Activated B cell treated with CpG ODN at 0.5 μM for 24 hours (primary cell): ENCODE measurements at regions not wholly inside any gene's neighbourhood (a gene's known extent, or its start where the extent isn't known, plus 50 kb on each side); places are given as distances from the start of the nearest gene placed in this dataset.

ENCODE experiments used
- ATAC-seq: fragments of 200-7000 bp; cut with Tn5 transposase; one replicate; pipeline ENCODE4 v1.10.0; 2021; ENCODE audit warnings: low read depth, mild to moderate bottlenecking, moderate library complexity
- CTCF ChIA-PET: fragments of 350-600 bp; sonication (Branson Sonifier 250); formaldehyde crosslinking; loops from one replicate; lab custom pipeline; 2021; ENCODE audit warnings: antibody characterized with exemption; lab: Charles Lee
- POLR2A ChIA-PET: fragments of 350-600 bp; sonication (Branson Sonifier 250); formaldehyde crosslinking; loops from one replicate; lab custom pipeline; 2021; ENCODE audit warnings: antibody characterized with exemption; lab: Charles Lee
- DNase-seq: peaks from one replicate; pipeline ENCODE4 v3.0.0; 2022
- H3K27ac Mint-ChIP-seq: one replicate; pipeline ENCODE4 v1.8.0; 2020; ENCODE audit warnings: mixed read lengths
- H3K27me3 Mint-ChIP-seq: one replicate; pipeline ENCODE4 v1.8.0; 2021; ENCODE audit warnings: mixed read lengths
- H3K36me3 Mint-ChIP-seq: one replicate; pipeline ENCODE4 v1.8.0; 2021; ENCODE audit warnings: low read depth, mixed read lengths
- H3K4me1 Mint-ChIP-seq: one replicate; pipeline ENCODE4 v1.8.0; 2021; ENCODE audit warnings: mixed read lengths
- H3K4me3 Mint-ChIP-seq: one replicate; pipeline ENCODE4 v1.8.0; 2020; ENCODE audit warnings: mild to moderate bottlenecking, mixed read lengths
- H3K9me3 Mint-ChIP-seq: one replicate; pipeline ENCODE4 v1.8.0; 2020; ENCODE audit warnings: mixed read lengths
- CTCF ChIP-seq: fragments of 200-600 bp; IDR thresholded peaks from one replicate; pipeline ENCODE4 v1.8.0; 2022; ENCODE audit warnings: antibody characterized with exemption, mild to moderate bottlenecking
- intact Hi-C: fragments of 100-400 bp; cut with micrococcal nuclease; formaldehyde crosslinking; loops from one replicate; pipeline ENCODE4 v1.15.1; 2024

- ChIA-PET CTCF (no interaction called here), POLR2A (no interaction called here)
- Mint-ChIP-seq H3K36me3 (no peaks in the 10 kb centered on the region), H3K9me3 (no peaks in the 10 kb centered on the region), H3K27ac (no peak overlapping the region), H3K27me3 (no peaks in the 10 kb centered on the region), H3K4me1 (no peaks in the 10 kb centered on the region), H3K4me3 (no peak overlapping the region)
- intact Hi-C loops = no loop called here
- no peak for ATAC-seq
- no peak for TF ChIP-seq CTCF
- DNase-seq = no peak
These were observed 614.8 kb upstream of the TECRL start for GRCh38 chr4:65023883-65024670.

- Mint-ChIP-seq H3K4me1 (no peaks in the 10 kb centered on the region), H3K36me3 (no peaks in the 10 kb centered on the region), H3K27ac (no peak overlapping the region), H3K27me3 (no peaks in the 10 kb centered on the region), H3K4me3 (no peak overlapping the region), H3K9me3 (no peaks in the 10 kb centered on the region)
- CTCF ChIA-PET = no interaction called here
- no peak for TF ChIP-seq CTCF
- intact Hi-C loops = no loop called here
- DNase-seq = no peak
- no peak for ATAC-seq
- POLR2A ChIA-PET = no interaction called here
These were observed 613.8 kb upstream of the TECRL start for GRCh38 chr4:65023081-65023480.

- H3K9me3 Mint-ChIP-seq = no peaks in the 10 kb centered on the region
- no peaks in the 10 kb centered on the region for H3K36me3 Mint-ChIP-seq
- no peak overlapping the region for H3K4me3 Mint-ChIP-seq
- H3K4me1 Mint-ChIP-seq = no peaks in the 10 kb centered on the region
- DNase-seq (no peak), ATAC-seq (no peak)
- ChIA-PET CTCF (no interaction called here), POLR2A (no interaction called here)
- intact Hi-C loops = no loop called here
- H3K27me3 Mint-ChIP-seq = no peaks in the 10 kb centered on the region
- no peak overlapping the region for H3K27ac Mint-ChIP-seq
- no peak for TF ChIP-seq CTCF
These were observed 612.5 kb upstream of the TECRL start for GRCh38 chr4:65021737-65022136.

GRCh38 chr4:65021149-65021548, 611.9 kb upstream of the TECRL start:
- no peak overlapping the region for H3K27ac Mint-ChIP-seq
- intact Hi-C loops = no loop called here
- TF ChIP-seq CTCF = no peak
- ATAC-seq (no peak), DNase-seq (no peak)
- no peak overlapping the region for H3K4me3 Mint-ChIP-seq
- no peaks in the 10 kb centered on the region for H3K9me3 Mint-ChIP-seq
- no peaks in the 10 kb centered on the region for H3K36me3 Mint-ChIP-seq
- H3K27me3 Mint-ChIP-seq = no peaks in the 10 kb centered on the region
- no peaks in the 10 kb centered on the region for H3K4me1 Mint-ChIP-seq
- POLR2A ChIA-PET = no interaction called here
- CTCF ChIA-PET = no interaction called here

GRCh38 chr4:65019775-65020174, 610.5 kb upstream of the TECRL start:
- no peak overlapping the region for H3K27ac Mint-ChIP-seq
- DNase-seq (no peak), ATAC-seq (no peak)
- no peaks in the 10 kb centered on the region for H3K36me3 Mint-ChIP-seq
- no peak for TF ChIP-seq CTCF
- H3K4me3 Mint-ChIP-seq = no peak overlapping the region
- no peaks in the 10 kb centered on the region for H3K4me1 Mint-ChIP-seq
- H3K9me3 Mint-ChIP-seq = no peaks in the 10 kb centered on the region
- CTCF ChIA-PET = no interaction called here
- no peaks in the 10 kb centered on the region for H3K27me3 Mint-ChIP-seq
- intact Hi-C loops = no loop called here
- POLR2A ChIA-PET = no interaction called here
